HG03045 (cell line): ENCODE measurements at regions not wholly inside any gene's neighbourhood (a gene's known extent, or its start where the extent isn't known, plus 50 kb on each side); places are given as distances from the start of the nearest gene placed in this dataset.

ENCODE experiments used
- ATAC-seq: cut with Tn5 transposase; IDR thresholded peaks from one replicate; pipeline ENCODE4 v1.9.1; 2021; ENCODE audit warnings: mild to moderate bottlenecking, moderate library complexity; ENCODE audit not compliant: unreplicated experiment

DNA sequence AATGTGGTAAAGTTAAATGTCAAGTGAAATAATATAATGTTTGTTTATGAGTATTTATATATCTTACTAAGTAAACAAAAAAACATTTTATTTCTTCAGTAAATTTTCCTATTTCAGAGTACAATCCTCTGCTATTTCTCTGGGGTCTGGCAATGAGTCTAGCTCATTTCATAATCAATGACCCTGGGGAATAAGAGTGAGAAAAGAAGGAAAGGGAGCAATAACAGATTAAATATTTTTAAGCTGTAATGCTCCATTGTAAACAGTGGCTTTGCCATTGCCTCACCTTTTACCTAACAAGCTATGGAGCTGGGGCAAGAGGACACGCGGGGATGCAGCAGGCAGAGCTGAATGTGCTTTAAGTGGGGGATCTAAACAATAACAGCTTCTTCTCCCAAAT is 1071.9 kb downstream of the FLRT2 start:
- no peak for ATAC-seq

DNA sequence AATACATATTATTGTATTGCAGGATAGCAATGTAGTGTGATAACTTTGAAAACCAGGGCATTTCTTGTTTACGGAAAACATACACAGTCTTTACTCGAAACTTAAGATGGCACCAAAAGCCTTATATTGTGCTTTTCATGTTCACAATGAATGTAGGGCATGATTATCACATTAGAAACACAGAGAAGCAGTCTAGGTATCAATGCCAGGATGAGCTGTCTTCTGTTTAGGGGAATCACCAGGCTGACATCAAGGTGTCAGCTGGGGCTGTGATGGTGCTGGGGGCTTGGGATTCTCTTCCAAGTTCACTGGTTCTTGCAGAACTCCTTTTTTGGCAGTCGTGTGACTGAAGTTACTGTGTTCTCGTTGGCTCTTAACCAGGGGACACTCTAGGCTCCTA is 1067.3 kb downstream of the FLRT2 start:
- no peak for ATAC-seq

DNA sequence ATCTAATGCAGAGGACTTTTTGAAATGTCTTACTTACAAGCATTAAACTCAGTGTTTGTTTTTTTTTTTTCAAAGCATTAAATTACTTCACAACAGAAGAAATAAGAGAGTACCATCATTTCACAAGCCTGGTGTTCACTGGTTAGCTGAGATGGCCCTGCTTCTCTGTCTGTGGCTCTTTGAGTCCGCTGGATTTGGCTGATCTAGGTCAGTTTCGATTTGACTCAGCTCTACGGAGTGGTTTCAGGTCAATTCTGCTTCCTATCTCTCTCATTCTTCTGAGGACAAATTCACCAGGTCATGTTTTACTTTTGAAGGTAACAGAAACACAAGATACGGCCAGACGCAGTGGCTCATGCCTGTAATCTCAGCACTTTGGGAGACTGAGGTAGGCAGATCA is 1066.1 kb downstream of the FLRT2 start:
- ATAC-seq, result no peak

DNA sequence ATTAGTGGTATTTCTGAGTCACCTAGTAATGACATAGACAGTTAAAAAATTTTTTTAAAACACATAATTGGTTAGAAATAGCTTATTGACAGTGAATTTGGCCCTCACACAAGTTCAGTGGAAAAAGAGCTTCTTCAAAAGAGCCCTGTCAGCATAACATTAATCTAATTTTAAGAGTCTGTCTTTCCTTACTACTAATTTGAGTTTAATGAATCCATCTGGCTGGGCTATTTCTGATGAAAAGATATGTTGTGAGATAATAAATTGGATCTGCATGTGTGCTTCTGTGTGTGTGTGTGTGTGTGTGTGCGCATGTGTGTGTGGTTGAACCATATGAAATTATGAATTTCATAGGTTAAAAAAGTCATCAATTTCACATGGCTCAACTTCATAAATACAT is 1045.2 kb downstream of the FLRT2 start:
- ATAC-seq, result no peak

DNA sequence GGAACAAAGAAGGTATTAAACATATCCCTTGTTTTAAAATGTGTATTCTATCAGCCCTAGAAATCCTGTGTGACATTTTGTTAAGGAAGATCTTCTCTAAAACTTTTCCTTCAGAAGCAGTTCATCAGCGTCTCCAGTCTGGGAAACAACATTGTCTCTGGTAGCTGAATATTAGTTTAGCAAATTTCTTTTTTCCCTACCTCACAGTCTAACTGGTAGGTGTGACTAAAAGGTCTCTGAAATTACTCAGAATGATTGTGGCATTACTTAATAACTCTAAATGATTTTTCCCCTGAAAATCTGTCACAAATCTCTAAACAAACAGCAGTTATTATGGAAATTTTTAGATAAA is 1044.8 kb downstream of the FLRT2 start:
- ATAC-seq, result no peak

DNA sequence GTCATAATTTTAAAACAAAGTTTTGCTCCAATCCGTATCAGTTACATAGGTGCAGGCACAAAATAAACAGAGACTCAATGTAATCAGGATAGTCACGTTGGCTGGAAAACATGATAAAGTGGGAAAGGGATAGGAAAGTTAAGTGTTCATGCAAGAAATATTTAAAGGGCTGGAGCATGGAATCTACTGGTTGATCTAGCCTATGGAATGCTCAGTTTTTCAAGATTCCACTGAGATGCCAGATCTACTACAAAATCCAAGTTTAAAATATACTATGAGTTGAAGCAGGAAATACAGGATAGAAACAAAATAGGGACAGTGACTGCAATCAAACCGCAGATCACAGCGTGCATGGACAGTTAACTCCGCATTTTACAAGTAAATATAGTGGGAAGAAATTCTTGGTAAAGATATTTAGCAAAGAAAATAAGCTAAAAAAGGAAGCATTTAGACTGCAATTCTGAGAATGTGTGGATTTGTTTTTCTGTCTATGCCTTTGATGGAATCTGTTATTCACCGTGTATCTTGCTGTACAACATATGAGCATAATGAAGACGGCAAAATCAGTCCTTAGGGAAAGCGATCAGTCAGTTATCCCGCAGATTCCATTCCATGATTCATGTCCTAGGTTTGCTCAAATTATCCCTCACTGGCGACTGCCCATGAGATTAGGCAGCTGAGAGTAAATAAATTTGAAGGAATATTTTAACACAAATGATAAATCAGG is 1044.3 kb downstream of the FLRT2 start:
- no peak for ATAC-seq

DNA sequence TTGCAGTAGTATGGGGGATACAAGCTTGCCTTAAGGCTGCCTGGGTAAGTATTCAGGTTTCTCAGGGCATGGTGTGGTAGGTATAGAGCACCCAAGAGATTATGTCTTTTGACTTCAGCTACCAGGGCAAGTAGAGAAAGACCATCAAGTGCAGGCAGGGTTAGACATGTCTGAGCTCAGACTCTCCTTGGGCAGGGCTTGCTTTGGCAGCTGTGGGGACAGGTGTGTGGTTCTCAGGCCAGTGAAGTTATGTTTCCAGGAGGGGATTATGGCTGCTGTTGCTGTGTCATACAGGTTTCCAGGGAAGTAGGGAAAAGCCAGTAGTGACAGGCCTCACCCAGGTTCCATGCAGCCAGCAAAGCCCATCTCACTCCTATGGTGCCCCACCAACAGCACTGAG is 1040.4 kb downstream of the FLRT2 start:
- ATAC-seq, result no peak

DNA sequence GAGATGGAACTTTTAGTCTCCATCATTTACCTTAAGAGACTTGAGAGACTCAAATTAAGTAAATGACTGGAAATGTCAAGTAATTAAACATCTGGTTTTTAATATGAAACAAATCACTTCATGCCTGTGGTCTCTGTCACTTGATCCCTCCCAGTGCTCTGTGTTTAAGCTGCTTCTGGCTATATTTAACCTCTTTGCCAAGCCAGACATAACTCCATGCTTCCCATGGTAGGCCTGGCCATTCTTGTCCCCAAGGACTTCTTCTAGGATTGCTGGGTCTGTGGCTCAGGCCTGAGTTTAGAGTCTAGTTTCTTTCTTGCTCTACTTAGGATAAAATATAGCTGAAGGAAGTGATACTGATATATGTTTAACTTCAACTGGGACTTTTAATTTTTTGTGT is 1013.6 kb downstream of the FLRT2 start:
- ATAC-seq, result no peak

DNA sequence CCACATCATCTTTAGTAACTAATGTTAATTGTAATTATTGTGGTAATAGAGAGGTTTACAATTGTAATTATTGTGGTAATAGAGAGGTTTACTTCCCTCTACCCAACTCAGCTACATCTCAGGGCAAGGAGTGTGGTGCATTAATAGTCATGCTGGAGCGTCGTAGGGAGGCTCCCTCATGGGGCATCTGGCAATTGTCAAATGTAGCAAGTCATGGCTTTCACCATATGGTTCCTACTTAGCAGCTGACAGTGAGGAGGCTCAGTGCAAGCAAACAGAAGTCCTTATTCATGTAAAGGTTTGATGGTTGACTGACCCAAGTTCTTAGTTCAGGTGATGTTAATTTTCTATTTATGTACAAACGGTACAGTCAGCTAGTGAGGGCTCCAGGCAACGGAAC is 1012.0 kb downstream of the FLRT2 start:
- ATAC-seq, result no peak

DNA sequence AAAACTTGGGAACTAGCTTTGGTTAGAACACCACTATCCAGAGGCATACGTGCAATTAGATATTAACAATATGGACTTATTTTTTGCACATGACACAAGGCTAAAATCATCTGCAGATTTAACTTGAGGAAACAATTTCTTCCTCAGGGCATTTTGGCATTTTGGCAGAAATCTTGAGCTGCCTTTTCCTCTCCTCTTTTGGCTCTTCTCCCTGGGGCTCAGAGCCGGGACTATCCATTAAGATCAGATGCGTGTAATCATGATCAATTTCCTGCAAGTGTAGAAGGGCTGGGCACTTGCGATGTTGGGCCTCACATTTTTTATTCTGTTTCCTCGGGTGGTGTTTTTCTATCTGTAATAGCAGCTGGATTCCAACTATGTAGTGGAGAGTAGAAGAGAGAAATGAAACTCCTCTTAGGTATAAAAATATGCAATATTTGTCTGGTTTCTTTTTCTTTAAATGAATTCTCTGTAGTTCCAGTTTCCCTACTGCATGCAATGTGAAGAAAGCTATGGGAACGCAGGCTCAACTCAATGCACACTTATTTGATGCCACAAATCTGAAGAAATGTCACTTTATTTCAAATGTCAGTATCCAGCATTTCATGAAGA is 1010.8 kb downstream of the FLRT2 start:
- no peak for ATAC-seq

DNA sequence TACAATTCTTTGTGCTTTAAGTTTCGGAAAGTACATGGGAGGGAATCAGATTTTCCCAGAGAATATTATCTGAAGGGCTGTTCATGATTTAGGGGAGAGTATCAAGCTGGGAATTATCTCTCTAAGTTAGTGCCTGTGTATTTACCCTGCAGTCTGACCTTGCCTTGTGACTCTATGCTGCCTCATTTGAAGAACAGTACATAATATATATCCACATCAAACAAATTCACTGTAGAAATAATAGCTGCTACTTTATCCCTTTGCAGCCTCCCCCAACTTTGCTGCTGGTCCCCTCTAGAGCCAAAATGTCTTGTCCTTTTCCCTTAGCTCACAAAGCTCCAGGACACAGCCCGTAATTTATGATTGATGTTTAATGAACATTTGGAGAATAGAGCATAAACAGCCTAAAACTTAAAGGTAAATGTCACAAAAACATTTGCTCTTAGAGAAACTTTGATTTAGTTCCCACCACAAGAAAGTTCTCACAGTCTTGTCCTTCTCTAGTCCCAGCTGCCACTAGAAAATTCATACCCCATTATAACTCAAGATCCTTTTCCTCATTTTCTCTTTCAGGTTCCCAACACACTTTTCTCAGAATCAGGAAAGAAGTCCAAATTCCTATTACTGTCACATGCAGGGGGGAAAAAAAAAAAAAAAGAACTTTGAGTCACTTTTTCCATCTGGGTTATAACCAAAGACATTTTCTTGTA is 1009.6 kb downstream of the FLRT2 start:
- ATAC-seq, result no peak

DNA sequence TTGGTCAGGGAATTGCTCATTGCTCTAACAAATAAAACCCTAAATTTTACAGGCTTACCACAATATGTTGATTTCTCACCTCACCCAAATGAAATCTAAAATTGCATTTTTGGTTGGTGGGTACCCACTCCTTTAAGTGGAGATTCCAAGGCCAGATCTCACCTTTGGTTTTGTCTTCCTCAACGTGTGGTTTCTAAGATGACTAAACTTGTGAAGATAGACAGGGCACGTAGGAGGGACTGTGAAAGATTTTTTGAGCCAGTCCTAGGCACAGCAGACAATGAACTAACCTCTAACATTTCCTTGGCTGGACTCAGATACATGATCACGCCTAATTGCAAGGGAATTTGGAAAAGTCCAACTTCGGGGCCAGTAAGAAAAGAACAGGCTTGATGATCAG is 1003.9 kb downstream of the FLRT2 start:
- ATAC-seq, result no peak

DNA sequence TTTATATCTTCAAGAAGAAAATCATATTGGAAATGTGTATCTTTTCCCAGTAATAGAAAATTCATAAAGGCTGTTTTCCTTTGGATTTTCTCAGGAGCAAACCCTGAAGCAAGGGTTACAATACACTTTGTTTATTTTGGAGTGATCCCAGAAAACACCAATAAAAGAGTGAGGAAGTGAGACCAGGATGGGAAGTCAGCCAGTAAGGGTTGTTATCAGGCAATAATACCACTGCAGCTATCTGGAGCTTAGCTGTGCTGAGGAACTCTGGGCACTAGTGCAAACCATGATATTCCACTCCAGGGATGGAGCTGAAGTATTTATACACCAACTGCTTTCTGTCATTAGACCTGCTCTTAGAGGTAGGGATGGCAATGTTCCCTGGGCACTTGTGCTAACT is 1002.3 kb downstream of the FLRT2 start:
- no peak for ATAC-seq

DNA sequence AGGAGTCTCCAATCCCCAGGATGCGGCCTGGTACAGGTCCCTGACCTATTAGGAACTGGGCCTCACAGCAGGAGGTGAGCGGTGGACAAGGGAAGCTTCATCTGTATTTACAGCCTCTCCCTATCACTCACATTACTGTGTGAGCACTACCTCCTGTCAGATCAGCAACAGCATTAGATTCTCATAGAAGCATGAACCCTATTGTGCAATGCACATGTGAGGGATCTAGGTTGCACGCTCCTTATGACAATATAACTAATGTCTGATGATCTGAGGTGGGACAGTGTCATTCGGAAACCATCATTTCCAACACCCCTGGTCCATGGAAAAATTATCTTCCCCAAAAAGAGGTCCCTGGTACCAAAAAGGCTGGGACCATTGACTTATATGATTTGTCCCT is 1000.5 kb downstream of the FLRT2 start:
- no peak for ATAC-seq

DNA sequence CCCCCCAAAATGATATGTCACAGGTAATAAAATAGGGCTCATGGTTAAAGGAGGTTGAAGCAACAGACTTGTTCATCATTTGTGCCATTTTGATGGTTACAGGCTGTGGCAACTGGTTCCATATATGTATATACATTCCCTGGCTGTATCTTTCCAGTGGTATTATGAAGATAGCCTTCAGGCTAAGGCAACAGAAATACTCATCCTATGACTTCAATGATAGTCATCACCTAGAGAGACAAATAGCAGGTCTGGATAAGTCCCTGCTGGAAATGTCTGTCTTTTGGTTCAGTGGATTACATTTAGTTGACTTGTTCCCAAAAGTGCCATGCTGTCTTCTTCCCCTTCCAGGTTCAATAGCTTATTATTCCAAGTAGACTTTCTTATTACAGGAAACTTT is 997.4 kb downstream of the FLRT2 start:
- ATAC-seq, result no peak

DNA sequence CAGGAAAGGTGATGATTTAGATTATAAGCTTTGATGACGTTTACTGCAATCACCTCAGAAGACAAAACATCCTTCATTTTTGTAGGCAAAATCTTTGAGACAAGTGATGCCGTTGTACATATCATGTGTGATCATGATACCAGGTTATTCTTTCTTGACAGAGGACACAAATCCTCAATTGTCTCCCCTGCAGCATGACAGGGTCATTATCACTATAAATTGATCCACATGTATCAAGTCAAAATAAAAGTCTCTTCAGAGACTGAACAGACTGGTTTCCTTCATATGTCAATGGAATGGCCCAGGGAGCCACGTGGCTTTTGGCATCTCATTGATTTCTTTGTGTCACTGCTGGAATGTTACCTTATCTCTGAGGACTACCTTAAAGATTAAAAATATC is 995.7 kb downstream of the FLRT2 start:
- no peak for ATAC-seq

DNA sequence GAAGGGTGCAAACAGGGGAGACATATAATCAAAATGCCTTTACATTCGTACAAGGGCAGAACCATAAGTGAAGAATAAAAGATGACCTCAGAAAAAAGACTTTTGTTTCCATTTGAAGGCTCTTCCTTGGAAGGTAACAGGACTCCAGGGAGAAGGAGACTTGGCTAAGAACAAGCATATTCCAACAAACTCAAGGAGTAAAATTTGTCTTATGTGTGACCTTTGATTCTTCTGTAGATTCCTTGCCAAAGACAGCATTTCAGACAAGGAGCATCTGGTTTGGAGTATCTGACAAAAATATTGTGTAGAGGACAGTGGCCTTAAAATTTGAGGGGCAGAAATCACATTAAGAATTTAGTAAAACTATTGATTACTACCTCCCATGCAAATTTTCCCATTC is 991.9 kb downstream of the FLRT2 start:
- no peak for ATAC-seq

DNA sequence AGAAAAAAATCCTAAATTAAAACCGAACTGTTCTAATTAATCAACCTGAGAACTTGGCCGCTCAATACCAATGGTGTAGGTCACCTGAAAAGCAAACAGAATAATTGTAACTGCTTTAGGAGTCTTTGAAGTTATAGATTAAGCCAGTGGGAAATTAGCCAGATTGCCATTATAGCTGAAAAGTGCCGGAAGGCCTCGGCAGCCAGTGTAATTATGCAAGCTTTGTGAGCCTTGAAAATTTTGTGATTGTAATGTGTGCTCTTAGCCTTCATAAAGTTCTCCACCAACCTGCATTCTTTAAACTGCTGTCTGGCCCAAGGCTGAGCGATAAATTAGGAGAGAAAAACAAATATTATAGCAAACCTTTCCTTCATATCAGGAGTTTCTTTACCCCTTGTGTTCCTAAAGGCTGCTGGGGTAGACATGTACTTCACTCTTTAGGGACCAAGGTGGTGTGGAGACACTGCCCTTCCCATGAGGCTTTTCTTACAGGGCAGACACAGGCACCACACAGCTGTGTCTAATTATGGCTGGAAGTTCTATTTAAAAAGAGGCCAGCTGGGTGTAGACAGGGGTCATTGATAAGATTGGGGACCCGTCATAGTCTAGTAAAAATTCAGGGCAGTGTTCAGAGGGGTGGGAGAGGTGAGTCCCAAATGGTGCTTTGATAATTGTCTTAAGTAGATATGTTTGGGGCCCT is 991.2 kb downstream of the FLRT2 start:
- ATAC-seq, result no peak

DNA sequence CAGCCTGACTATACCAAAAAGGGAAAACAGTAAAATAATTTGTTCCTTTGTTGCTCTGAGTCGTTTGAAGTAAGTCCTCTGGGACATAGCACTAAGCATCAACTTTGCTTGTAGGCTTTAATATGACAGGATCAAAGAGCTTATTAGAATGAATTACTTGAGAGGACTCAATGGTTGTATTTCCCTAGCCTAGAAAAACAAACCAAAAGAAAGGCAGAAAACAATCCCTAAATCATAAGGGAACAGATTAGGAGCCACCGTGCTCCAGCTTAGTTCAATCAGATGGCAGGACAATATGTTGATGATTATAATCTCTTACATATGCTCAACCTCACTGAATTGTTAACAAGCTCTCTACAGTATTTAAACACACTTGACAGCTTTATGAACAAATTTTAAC is 988.4 kb downstream of the FLRT2 start:
- ATAC-seq, result no peak

DNA sequence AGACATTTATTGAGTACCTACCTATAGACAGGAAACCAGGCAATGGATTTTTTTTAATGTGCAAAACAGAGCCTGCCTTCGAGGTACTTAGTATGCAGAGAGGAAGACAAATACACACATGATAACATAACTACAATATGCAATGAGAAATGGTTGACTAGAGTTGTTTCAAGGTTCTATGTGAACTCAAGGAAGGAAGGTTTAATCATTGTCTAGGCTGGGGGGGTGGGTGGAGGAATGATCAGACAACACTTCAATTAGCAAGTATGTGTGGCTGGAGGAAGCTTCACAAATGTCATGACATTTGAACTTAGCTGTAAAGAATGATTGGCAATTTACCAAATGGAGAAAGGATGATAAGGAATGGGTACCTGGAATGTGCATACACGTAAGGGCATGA is 985.3 kb downstream of the FLRT2 start:
- no peak for ATAC-seq

DNA sequence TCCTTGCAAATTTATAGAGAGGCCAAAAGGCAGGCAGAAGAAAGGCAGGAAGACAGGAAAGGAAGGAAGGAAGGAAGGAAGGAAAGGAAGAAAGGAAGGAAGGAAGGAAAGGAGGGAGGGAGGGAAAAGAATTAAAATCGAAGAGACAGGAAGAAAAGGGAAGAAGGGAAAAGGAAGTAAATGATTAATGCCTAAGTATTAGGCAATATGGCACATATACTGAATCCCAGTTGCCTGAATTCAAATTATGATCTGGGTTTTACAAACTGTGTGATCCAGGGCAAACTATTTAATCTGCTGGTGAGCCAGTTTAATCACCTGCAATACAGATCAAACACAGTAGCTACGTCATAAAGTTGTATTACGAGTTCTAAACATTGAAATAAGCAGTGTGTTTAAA is 983.6 kb downstream of the FLRT2 start:
- ATAC-seq, result no peak

DNA sequence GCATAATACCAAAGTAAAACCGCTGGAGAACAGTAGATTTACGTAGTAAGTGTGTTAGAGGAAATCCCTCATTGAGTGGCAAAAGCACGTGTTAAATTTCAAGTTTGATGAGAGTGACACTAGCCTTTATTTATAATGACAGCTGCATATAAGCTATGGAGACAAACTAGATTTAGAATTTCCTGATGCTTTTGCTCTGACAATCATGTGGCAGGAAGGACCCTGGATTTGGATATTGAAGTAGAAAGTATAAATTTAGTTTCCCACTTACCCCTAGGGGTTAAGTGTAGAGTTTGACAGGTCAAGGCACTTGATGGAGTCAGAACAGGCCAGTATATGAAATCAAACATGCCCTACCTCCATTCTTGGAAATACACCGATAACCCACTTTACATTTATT is 983.1 kb downstream of the FLRT2 start:
- ATAC-seq, result no peak
